Suprapubic skin (tissue), 4 donors: ENCODE measurements at regions not wholly inside any gene's neighbourhood (a gene's known extent, or its start where the extent isn't known, plus 50 kb on each side); places are given as distances from the start of the nearest gene placed in this dataset.

Experiments used
- DNase-seq, 2 donors: peaks; one replicate each; pipeline ENCODE4 v3.0.0-alpha.2; 2019; ENCODE audit warnings: low spot score in 2 of 2
- H3K27ac ChIP-seq: fragments of 200-600 bp; sonication (generic); one replicate; pipeline ENCODE4 v1.5.1; 2019
- H3K27me3 ChIP-seq: fragments of 200-600 bp; sonication (generic); one replicate; pipeline ENCODE4 v1.5.1; 2019
- H3K36me3 ChIP-seq: fragments of 200-600 bp; sonication (generic); one replicate; pipeline ENCODE4 v1.5.1; 2019
- H3K4me1 ChIP-seq: fragments of 200-600 bp; sonication (generic); one replicate; pipeline ENCODE4 v1.5.1; 2019
- H3K4me3 ChIP-seq: fragments of 200-600 bp; sonication (generic); one replicate; pipeline ENCODE4 v1.5.1; 2019; ENCODE audit warnings: mild to moderate bottlenecking
- H3K9me3 ChIP-seq: fragments of 200-600 bp; sonication (generic); one replicate; pipeline ENCODE4 v1.5.1; 2019
- CTCF ChIP-seq, 2 donors: fragments of 200-600 bp in 1 of 2; fragments of 450-650 bp in 1 of 2; sonication (generic) in 1 of 2; IDR thresholded peaks; one replicate each; pipeline ENCODE4 v1.5.1; 2016 to 2019; ENCODE audit warnings: antibody characterized with exemption in 2 of 2, mild to moderate bottlenecking in 1 of 2, moderate library complexity in 1 of 2
- EP300 ChIP-seq: sonication (generic); formaldehyde crosslinking; IDR thresholded peaks from one replicate; pipeline ENCODE4 v1.6.1; 2017; ENCODE audit warnings: antibody characterized with exemption
- POLR2A ChIP-seq, 2 donors: fragments of 450-650 bp; IDR thresholded peaks; one replicate each; pipeline ENCODE4 v1.6.1; 2017; ENCODE audit warnings: antibody characterized with exemption in 2 of 2, mild to moderate bottlenecking in 2 of 2, moderate library complexity in 2 of 2
- POLR2AphosphoS5 ChIP-seq, 3 donors: sonication (generic); formaldehyde crosslinking; IDR thresholded peaks; one replicate each; pipeline ENCODE4 v1.6.1; 2017; ENCODE audit warnings: antibody characterized with exemption in 3 of 3
- WGBS: methylation state at CpG from one replicate; pipeline ENCODE4 v1.1.5; 2018; 5-methylcytosine and 5-hydroxymethylcytosine counted together

DNA sequence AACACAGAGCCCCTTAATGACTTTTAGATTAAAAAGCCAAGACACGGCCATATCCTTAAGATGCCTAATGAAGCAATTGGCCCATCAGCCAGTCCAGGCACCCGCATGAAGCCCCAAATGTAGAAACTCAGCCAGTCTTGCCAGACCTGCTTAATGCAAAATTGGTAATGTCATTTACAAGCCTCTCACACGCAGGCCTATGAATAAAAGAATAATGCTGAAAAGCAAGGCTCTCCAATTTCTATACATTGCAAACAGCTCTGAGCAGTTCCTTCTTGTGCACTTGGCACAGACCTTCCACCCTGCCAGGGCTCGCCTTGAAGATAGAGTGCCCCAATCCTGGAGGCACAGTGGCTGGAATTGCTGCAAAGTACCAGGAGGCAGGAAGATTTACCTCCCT is 498.9 kb downstream of the NPHP4 start:
- no peak for DNase-seq
- Histone ChIP-seq H3K4me3 (no peak overlapping the region), H3K36me3 (no peaks in the 10 kb centered on the region), H3K27me3 (peaks cover 30% of the 10 kb centered on the region), H3K4me1 (peaks cover 36% of the 10 kb centered on the region), H3K9me3 (no peaks in the 10 kb centered on the region), H3K27ac (peak overlapping the region; percentile 59)
- TF ChIP-seq POLR2AphosphoS5 (IDR thresholded peaks at IDR 0.05): no peak
- no peak for TF ChIP-seq EP300
- no peak for TF ChIP-seq POLR2A (IDR thresholded peaks at IDR 0.05)
- TF ChIP-seq CTCF (IDR thresholded peaks at IDR 0.05): no peak
- 51% methylated on average over 3 of the region's 4 CpGs for WGBS

DNA sequence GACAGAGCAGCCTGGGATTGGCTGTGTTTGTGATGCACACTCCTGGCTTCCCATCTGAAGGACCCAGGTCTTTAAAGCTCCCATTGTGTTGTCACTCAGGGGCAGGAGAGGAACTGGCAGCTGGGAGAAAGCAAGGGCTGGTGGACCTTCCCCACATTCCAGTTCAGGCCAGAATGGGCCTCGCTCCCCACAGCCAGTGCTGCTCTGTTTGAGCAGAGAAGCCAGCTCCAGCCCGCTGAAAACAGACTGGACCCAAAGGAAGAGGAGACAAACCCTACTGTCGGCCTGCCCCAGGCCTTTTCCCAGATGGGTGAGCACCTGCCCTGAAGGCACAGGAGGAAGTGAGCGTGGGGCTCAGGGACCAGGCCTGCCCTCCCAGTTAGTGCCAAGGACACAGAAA is 499.4 kb downstream of the NPHP4 start:
- no peaks in the 10 kb centered on the region for H3K36me3 ChIP-seq
- no peak overlapping the region for H3K4me3 ChIP-seq
- no peak for TF ChIP-seq CTCF (IDR thresholded peaks at IDR 0.05)
- WGBS: 81% methylated on average over 3 of the region's 4 CpGs
- H3K27ac ChIP-seq: peak overlapping the region; percentile 29
- peaks cover 25% of the 10 kb centered on the region for H3K27me3 ChIP-seq
- H3K9me3 ChIP-seq: no peaks in the 10 kb centered on the region
- peaks cover 36% of the 10 kb centered on the region for H3K4me1 ChIP-seq
- DNase-seq: no peak

GRCh38 chr1:5491207-5491904 is 500.9 kb downstream of the NPHP4 start:
- H3K36me3 ChIP-seq: no peaks in the 10 kb centered on the region
- H3K27ac ChIP-seq: peak overlapping the region; percentile 45
- 56% methylated on average over 5 of the region's 9 CpGs for WGBS
- no peak for TF ChIP-seq POLR2AphosphoS5 (IDR thresholded peaks at IDR 0.05)
- TF ChIP-seq POLR2A (IDR thresholded peaks at IDR 0.05): no peak
- TF ChIP-seq CTCF (IDR thresholded peaks at IDR 0.05): no peak
- no peak for TF ChIP-seq EP300
- H3K4me1 ChIP-seq: peaks cover 34% of the 10 kb centered on the region
- DNase-seq: no peak
- no peaks in the 10 kb centered on the region for H3K9me3 ChIP-seq
- peaks cover 24% of the 10 kb centered on the region for H3K27me3 ChIP-seq
- H3K4me3 ChIP-seq: no peak overlapping the region

DNA sequence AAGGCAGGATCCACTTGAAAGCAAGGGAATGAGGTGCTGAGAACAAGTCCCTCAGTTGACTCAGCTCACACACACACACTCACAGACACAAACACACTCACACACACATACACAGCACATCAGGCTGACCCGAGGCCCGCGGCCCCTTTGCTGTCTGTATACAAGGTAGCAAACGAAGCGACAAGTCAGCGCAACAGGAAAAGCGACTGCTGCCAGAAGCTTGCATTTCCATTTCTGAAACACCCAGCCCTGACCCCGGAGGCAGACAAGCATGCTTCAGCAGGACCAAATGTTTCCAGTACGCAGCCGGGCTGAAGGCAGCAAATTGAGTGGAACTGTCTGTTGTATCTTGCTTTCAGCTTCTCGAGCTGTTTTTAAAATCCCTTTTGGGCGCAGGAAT is 501.6 kb downstream of the NPHP4 start:
- Histone ChIP-seq H3K27ac (peak overlapping the region; percentile 45), H3K4me1 (peaks cover 34% of the 10 kb centered on the region), H3K36me3 (no peaks in the 10 kb centered on the region), H3K27me3 (peaks cover 24% of the 10 kb centered on the region), H3K9me3 (no peaks in the 10 kb centered on the region), H3K4me3 (no peak overlapping the region)
- TF ChIP-seq POLR2AphosphoS5 (IDR thresholded peaks at IDR 0.05) (no peak), CTCF (IDR thresholded peaks at IDR 0.05) (no peak), EP300 (no peak), POLR2A (IDR thresholded peaks at IDR 0.05) (no peak)
- 36% methylated on average over 12 of the region's 12 CpGs for WGBS
- no peak for DNase-seq

GRCh38 chr1:5488448-5488847 is 503.8 kb downstream of the NPHP4 start:
- H3K4me3 ChIP-seq: no peak overlapping the region
- no peak for TF ChIP-seq POLR2A (IDR thresholded peaks at IDR 0.05)
- no peak for TF ChIP-seq EP300
- no peak for TF ChIP-seq CTCF (IDR thresholded peaks at IDR 0.05)
- TF ChIP-seq POLR2AphosphoS5 (IDR thresholded peaks at IDR 0.05): no peak
- 88% methylated on average over 1 of the region's 1 CpG for WGBS
- H3K27me3 ChIP-seq: peaks cover 40% of the 10 kb centered on the region
- H3K4me1 ChIP-seq: peaks cover 23% of the 10 kb centered on the region
- H3K27ac ChIP-seq: no peak overlapping the region
- DNase-seq: no peak
- no peaks in the 10 kb centered on the region for H3K36me3 ChIP-seq
- no peaks in the 10 kb centered on the region for H3K9me3 ChIP-seq
